ENCODE measurements at regions not wholly inside any gene's neighbourhood (a gene's known extent, or its start where the extent isn't known, plus 50 kb on each side); places are given as distances from the start of the nearest gene placed in this dataset.

- intact Hi-C loops (cut with micrococcal nuclease) (no loop called here), dilution Hi-C loops (cut with MboI; ENCODE audit: extremely low pct_ligation_motif_present, low sequenced_read_pairs) (no loop called here)
- H3K4me2 ChIP-seq (ENCODE audit: insufficient read depth, low read length), result no peak overlapping the region
- no peak overlapping the region for H3K9ac ChIP-seq (replicated peaks; ENCODE audit: extremely low read depth, insufficient read depth, low read length)
- no peaks in the 10 kb centered on the region for H3K79me2 ChIP-seq (ENCODE audit: control insufficient read depth, insufficient read depth, low read length)
- FAIRE-seq, result no peak
- no peaks in the 10 kb centered on the region for H3K9me1 ChIP-seq (replicated peaks; ENCODE audit: control insufficient read depth, extremely low read depth, insufficient read depth, low read length)
- ChIA-PET CTCF (interaction anchor here (0.6 kb wide), 1 partner anchor 425 kb away, joined by 3 read pairs; no protein-coding TSS in a partner anchor), POLR2A (no interaction called here)
- DNase-seq (ENCODE audit: low read depth, low spot score), result no peak
- TF ChIP-seq GATA2 (IDR thresholded peaks at IDR 0.05; ENCODE audit: insufficient read depth, insufficient read length, low read depth, low read length), result no peak
- no peak for TF ChIP-seq MAX (IDR thresholded peaks at IDR 0.05; ENCODE audit: insufficient read depth, insufficient read length)
- TF ChIP-seq POLR2AphosphoS5 (IDR thresholded peaks at IDR 0.05; ENCODE audit: insufficient read depth, low read depth, low read length), result no peak
- no peak overlapping the region for H3K4me3 ChIP-seq (replicated peaks in 1 of 3; ENCODE audit: insufficient read depth in 1 of 3, low read depth in 1 of 3, low read length in 3 of 3)
- no peaks in the 10 kb centered on the region for H3K9me3 ChIP-seq (replicated peaks; ENCODE audit: control insufficient read depth, insufficient read depth, low read length)
- no peak overlapping the region for H3K27ac ChIP-seq (ENCODE audit: insufficient read depth, low read depth, low read length)
- H4K20me1 ChIP-seq (replicated peaks; ENCODE audit: control insufficient read depth, extremely low read depth, insufficient read depth, low read length), result no peaks in the 10 kb centered on the region
- no TSS peak for BruUV-seq (replicated peaks)
- H2AFZ ChIP-seq (ENCODE audit: low read depth, low read length), result no peak overlapping the region
- H3K4me1 ChIP-seq (ENCODE audit: control insufficient read depth, extremely low read depth, insufficient read depth, low read length), result no peaks in the 10 kb centered on the region
- H3K36me3 ChIP-seq (ENCODE audit: control insufficient read depth in 2 of 2, extremely low read depth in 1 of 2, insufficient read depth in 2 of 2, low read length in 2 of 2), result no peaks in the 10 kb centered on the region
- H3K27me3 ChIP-seq (ENCODE audit: control insufficient read depth in 2 of 2, insufficient read depth in 2 of 2, low read length in 2 of 2), result no peaks in the 10 kb centered on the region
Observed at GRCh38 chr2:195029804-195030654, 627.0 kb upstream of the SLC39A10 start.

- Histone ChIP-seq H3K4me2 (ENCODE audit: insufficient read depth, low read length) (no peak overlapping the region), H3K9ac (replicated peaks; ENCODE audit: extremely low read depth, insufficient read depth, low read length) (no peak overlapping the region), H2AFZ (ENCODE audit: low read depth, low read length) (no peak overlapping the region), H3K4me3 (replicated peaks in 1 of 3; ENCODE audit: insufficient read depth in 1 of 3, low read depth in 1 of 3, low read length in 3 of 3) (no peak overlapping the region), H3K9me3 (replicated peaks; ENCODE audit: control insufficient read depth, insufficient read depth, low read length) (no peaks in the 10 kb centered on the region), H3K4me1 (ENCODE audit: control insufficient read depth, extremely low read depth, insufficient read depth, low read length) (no peaks in the 10 kb centered on the region), H3K9me1 (replicated peaks; ENCODE audit: control insufficient read depth, extremely low read depth, insufficient read depth, low read length) (no peaks in the 10 kb centered on the region), H3K36me3 (ENCODE audit: control insufficient read depth in 2 of 2, extremely low read depth in 1 of 2, insufficient read depth in 2 of 2, low read length in 2 of 2) (no peaks in the 10 kb centered on the region), H3K79me2 (ENCODE audit: control insufficient read depth, insufficient read depth, low read length) (no peaks in the 10 kb centered on the region), H3K27ac (ENCODE audit: insufficient read depth, low read depth, low read length) (no peak overlapping the region), H4K20me1 (replicated peaks; ENCODE audit: control insufficient read depth, extremely low read depth, insufficient read depth, low read length) (no peaks in the 10 kb centered on the region), H3K27me3 (ENCODE audit: control insufficient read depth in 2 of 2, insufficient read depth in 2 of 2, low read length in 2 of 2) (no peaks in the 10 kb centered on the region)
- FAIRE-seq (no peak), DNase-seq (ENCODE audit: low read depth, low spot score) (no peak)
- TF ChIP-seq JUN (IDR thresholded peaks at IDR 0.05; ENCODE audit: borderline replicate concordance, insufficient read depth, insufficient read length, low read depth) (no peak), FOS (IDR thresholded peaks at IDR 0.05; ENCODE audit: borderline replicate concordance, insufficient read depth, low read length) (no peak), POLR2A (IDR thresholded peaks at IDR 0.05; ENCODE audit: low read depth, low read length) (no peak), EZH2 (IDR thresholded peaks at IDR 0.05; ENCODE audit: borderline replicate concordance, low read depth, low read length, severe bottlenecking) (no peak), CTCF (IDR thresholded peaks at IDR 0.05; ENCODE audit: extremely low read depth in 1 of 2, insufficient read depth in 1 of 2, low read depth in 1 of 2, low read length in 2 of 2) (no peak), MYC (IDR thresholded peaks at IDR 0.05; ENCODE audit: low read depth, low read length) (no peak), MAX (IDR thresholded peaks at IDR 0.05; ENCODE audit: insufficient read depth, insufficient read length) (no peak), POLR2AphosphoS5 (IDR thresholded peaks at IDR 0.05; ENCODE audit: insufficient read depth, low read depth, low read length) (no peak), GATA2 (IDR thresholded peaks at IDR 0.05; ENCODE audit: insufficient read depth, insufficient read length, low read depth, low read length) (no peak)
- POLR2A ChIA-PET, result no interaction called here
- CTCF ChIA-PET, result no interaction called here
- BruUV-seq (replicated peaks), result no TSS peak
- dilution Hi-C loops (cut with MboI; ENCODE audit: extremely low pct_ligation_motif_present, low sequenced_read_pairs) (no loop called here), intact Hi-C loops (cut with micrococcal nuclease) (no loop called here)
Observed at GRCh38 chr2:195027947-195028346, 629.1 kb upstream of the SLC39A10 start.

All from endothelial cell of umbilical vein (primary cell).